ENCODE measurements at regions not wholly inside any gene's neighbourhood (a gene's known extent, or its start where the extent isn't known, plus 50 kb on each side); places are given as distances from the start of the nearest gene placed in this dataset.

GRCh38 chr14:39956372-39956771, 524.1 kb upstream of the FBXO33 start:
- DNase-seq (ENCODE audit: low read depth in 3 of 3, low spot score in 2 of 3), result no peak

- no peak for DNase-seq (ENCODE audit: low read depth in 3 of 3, low spot score in 2 of 3)
These were observed 516.0 kb upstream of the FBXO33 start for GRCh38 chr14:39948235-39948634.

DNA sequence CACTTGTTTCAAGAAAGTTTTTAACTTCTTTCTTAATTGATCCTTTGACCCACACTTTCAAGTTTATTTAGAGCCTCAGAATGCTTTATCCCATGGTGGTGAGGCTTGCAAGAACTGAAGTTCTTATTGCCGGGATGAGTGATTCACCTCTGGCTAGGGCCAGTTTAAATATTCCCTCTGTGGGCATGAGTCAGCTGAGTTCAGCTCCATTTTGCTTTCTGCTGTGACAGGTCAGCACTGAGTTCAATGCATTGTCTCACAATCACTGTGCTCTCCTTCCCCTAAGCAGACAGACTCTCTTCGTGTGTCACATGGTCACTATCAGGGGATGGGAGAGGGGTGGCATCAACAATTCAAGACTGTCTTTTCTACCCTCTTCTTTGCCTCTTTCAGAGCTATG, 514.6 kb upstream of the FBXO33 start:
- no peak for DNase-seq (ENCODE audit: low read depth in 3 of 3, low spot score in 2 of 3)

DNA sequence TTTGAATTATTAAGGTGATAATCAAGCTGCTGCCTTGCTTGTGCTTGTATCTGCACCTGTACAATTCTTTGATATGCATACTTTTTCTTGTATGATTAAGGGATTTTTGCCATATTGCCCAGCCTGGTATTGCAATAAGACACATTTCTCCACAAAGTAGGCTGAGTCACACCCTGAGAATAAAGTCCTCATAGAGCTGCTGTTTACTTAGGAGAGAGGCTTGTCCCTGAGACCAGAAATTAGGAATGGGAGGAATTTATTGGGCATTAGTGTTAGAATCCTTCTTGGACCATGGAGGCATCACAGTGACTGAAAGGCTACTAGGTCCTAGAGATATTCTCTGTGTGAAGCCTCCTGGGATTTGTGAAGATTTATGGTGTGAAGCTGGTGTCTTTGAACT, 506.8 kb upstream of the FBXO33 start:
- no peak for DNase-seq (ENCODE audit: low read depth in 3 of 3, low spot score in 2 of 3)

- no peak for DNase-seq (ENCODE audit: low read depth in 3 of 3, low spot score in 2 of 3)
These were observed 480.2 kb upstream of the FBXO33 start for GRCh38 chr14:39912192-39913100.

GRCh38 chr14:39897657-39898056, 465.4 kb upstream of the FBXO33 start:
- DNase-seq (ENCODE audit: low read depth in 3 of 3, low spot score in 2 of 3), result no peak

DNA sequence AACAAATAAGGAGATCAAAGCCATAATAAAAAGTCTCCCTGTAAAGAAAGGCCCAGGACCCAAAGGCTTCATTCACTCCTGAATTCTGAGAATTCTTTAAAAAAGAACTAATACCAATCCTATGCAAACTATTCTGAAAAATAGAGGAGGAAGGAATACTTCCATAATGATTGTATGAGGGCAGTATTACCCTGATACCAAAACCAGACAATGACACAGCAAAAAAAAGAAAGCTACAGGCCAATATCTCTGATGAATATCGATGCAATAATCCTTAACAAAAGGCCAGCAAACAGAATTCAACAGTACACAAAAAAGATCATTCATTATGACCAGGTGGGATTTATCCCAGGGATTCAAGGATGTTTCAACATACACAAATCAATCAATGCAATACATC, 457.8 kb upstream of the FBXO33 start:
- no peak for DNase-seq (ENCODE audit: low read depth in 3 of 3, low spot score in 2 of 3)

- DNase-seq (ENCODE audit: low read depth in 3 of 3, low spot score in 2 of 3), result no peak
These were observed 451.9 kb upstream of the FBXO33 start for GRCh38 chr14:39884091-39884490.

GRCh38 chr14:39880965-39881364, 448.7 kb upstream of the FBXO33 start:
- DNase-seq (ENCODE audit: low read depth in 3 of 3, low spot score in 2 of 3), result no peak

DNA sequence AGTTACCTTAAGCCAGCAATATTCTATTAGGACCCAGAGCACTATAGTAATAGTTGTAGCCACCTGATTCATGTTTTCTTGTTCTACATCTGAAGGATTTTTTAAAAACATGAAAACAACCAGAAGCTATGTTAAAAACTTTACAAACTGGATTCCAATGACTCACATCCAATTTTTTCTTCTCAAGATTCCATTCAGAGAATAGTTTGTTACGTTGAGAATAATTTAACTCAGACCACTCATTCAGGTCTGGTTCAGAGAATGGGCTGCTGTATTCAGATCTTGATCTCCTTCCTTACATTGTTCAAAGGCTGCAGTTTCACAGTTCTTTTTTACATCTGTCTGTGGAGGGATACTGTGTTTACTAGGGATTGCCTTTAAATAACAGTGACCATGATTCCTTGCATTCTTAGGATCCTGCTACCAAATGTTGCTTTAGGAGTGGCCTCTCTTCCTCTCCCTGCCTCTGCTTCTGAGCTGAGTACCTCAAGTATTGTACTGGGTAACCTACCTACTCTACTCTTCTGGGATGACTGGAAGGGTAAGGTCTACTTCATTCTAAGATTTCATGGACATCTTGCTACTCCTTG, 448.0 kb upstream of the FBXO33 start:
- no peak for DNase-seq (ENCODE audit: low read depth in 3 of 3, low spot score in 2 of 3)

GRCh38 chr14:39877577-39878190, 445.5 kb upstream of the FBXO33 start:
- no peak for DNase-seq (ENCODE audit: low read depth in 3 of 3, low spot score in 2 of 3)

DNA sequence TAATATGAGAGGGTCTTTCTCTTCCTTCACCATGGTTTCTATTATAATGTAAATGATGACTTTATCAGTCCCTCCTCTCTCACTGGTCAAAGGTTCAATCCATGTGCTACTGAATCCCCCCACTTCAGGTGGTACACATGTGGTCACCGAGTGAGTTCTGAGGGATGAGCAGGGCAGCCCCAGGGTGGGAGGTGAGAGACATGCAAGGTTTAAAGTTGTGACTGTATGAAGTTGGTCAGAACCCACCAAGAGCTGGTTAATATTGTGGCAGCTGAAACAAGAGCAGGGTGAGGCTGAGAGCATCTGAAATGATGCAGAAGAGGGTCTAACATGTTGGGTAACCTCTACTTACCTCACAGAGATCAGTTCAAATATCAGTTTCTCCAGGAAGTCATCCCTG, 444.7 kb upstream of the FBXO33 start:
- DNase-seq (ENCODE audit: low read depth in 3 of 3, low spot score in 2 of 3), result no peak

- DNase-seq (ENCODE audit: low read depth in 3 of 3, low spot score in 2 of 3), result no peak
These were observed 442.8 kb upstream of the FBXO33 start for GRCh38 chr14:39875028-39875427.

DNA sequence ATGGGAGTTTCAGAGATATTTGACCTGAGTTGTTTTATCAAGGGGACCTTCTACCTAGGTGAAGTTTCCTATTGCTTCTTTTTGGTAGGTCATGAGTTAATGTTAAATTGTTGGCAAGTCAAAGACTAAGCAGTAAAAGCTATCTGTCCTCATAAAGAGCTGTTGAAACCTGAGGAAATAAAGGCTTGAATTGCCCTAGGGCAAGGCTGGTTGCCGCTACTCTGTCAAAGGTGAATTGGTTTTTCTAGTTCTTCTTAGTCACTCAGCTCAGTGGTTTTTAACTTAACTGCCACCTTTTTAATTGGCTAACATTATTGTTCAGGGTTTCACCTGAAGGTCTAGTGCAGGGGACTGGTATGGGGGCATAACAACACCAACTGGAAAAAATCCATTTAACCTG, 441.6 kb upstream of the FBXO33 start:
- DNase-seq (ENCODE audit: low read depth in 3 of 3, low spot score in 2 of 3), result no peak

DNA sequence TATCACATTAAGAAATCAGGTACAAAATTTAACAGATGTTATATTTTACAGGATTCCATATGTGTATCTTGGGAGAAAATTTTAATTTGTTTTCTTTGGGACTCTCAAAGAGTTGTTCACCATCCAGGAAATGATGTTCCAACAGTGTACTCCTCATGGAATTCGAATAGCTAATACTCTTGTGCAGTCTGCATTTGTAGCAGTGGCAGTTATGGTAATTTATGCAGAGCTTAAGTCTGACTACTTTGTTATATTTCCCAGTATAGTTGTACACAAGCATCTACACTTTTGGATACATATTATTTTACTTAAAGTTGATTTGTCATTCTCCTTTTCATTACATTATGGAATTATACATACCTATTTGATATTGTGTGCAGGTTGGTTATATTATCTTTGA, 436.7 kb upstream of the FBXO33 start:
- DNase-seq (ENCODE audit: low read depth in 3 of 3, low spot score in 2 of 3), result no peak

- DNase-seq (ENCODE audit: low read depth in 3 of 3, low spot score in 2 of 3), result no peak
These were observed 436.0 kb upstream of the FBXO33 start for GRCh38 chr14:39868251-39868650.

DNA sequence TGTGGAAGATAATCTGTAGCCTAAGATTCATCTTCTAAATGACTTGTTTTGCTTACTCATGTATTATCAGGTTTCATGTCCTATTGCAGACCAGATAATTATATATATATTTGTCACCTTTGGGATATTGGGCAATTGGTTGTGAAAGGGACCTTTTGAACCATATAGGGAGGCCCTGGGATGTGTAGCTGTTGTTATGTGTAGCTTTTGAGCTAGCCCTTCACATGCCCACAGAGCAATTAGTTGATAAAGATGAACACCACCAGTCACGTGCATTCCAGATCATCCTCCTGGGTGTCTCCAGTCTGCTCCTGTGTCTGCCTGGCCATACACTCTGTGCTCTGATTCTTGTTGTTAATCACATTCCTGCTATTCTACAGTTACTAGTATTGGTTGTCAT, 431.2 kb upstream of the FBXO33 start:
- DNase-seq (ENCODE audit: low read depth in 3 of 3, low spot score in 2 of 3), result no peak

GRCh38 chr14:39861696-39862095, 429.5 kb upstream of the FBXO33 start:
- no peak for DNase-seq (ENCODE audit: low read depth in 3 of 3, low spot score in 2 of 3)

- no peak for DNase-seq (ENCODE audit: low read depth in 3 of 3, low spot score in 2 of 3)
These were observed 429.0 kb upstream of the FBXO33 start for GRCh38 chr14:39861229-39861600.

DNA sequence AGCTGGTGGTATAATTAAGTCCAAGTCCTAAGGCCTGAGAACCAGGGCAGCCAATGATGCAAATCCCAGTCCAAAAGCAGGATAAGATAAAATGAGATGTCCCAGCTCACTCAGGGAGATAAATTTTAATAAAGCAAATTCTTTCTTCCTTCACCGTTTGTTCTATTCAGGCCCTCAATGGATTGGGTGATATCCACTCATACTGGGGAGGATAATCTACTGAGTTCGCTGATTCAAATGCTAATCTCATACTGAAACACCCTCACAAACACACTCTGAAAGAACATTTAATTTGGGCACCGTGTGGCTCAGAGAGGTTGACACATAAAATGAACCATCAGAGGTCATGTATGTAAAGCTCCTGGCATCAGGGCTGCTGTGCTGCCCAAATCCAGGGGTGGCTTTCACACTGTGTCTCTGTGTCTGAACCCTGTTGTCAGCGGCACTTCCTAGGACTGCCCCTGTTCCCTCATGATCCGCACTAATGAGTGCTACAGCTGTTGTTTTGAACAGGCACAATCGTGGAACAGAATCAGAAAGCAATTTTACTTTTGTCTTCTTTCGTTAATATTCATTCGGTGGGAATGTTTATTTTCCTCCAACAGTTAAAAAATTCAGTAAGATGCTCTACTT, 428.5 kb upstream of the FBXO33 start:
- DNase-seq (ENCODE audit: low read depth in 3 of 3, low spot score in 2 of 3), result no peak

- DNase-seq (ENCODE audit: low read depth in 3 of 3, low spot score in 2 of 3), result no peak
These were observed 427.1 kb upstream of the FBXO33 start for GRCh38 chr14:39859314-39859713.

Data from right renal cortex interstitium (tissue), 3 donors.